ENCODE measurements at regions not wholly inside any gene's neighbourhood (a gene's known extent, or its start where the extent isn't known, plus 50 kb on each side); places are given as distances from the start of the nearest gene placed in this dataset.

GRCh38 chr4:180285796-180286195, 1957.4 kb upstream of the TENM3 start:
- no peak for TF ChIP-seq CTCF (conservative IDR thresholded peaks at IDR 0.05; ENCODE audit: low read depth, low read length)
- no peak overlapping the region for H3K4me3 ChIP-seq (ENCODE audit: low read length)
- no peak for DNase-seq (ENCODE audit: low read depth)

GRCh38 chr4:180292339-180292738, 1950.9 kb upstream of the TENM3 start:
- TF ChIP-seq CTCF (conservative IDR thresholded peaks at IDR 0.05; ENCODE audit: low read depth, low read length) = no peak
- H3K4me3 ChIP-seq (ENCODE audit: low read length) = no peak overlapping the region
- no peak for DNase-seq (ENCODE audit: low read depth)

- TF ChIP-seq CTCF (conservative IDR thresholded peaks at IDR 0.05; ENCODE audit: low read depth, low read length) = no peak
- H3K4me3 ChIP-seq (ENCODE audit: low read length) = no peak overlapping the region
- no peak for DNase-seq (ENCODE audit: low read depth)
Observed at GRCh38 chr4:180296036-180296599, 1947.1 kb upstream of the TENM3 start.

- H3K4me3 ChIP-seq (ENCODE audit: low read length) = no peak overlapping the region
- TF ChIP-seq CTCF (conservative IDR thresholded peaks at IDR 0.05; ENCODE audit: low read depth, low read length) = no peak
- no peak for DNase-seq (ENCODE audit: low read depth)
Observed at GRCh38 chr4:180304321-180304720, 1938.9 kb upstream of the TENM3 start.

GRCh38 chr4:180310616-180311015, 1932.6 kb upstream of the TENM3 start:
- TF ChIP-seq CTCF (conservative IDR thresholded peaks at IDR 0.05; ENCODE audit: low read depth, low read length) = no peak
- DNase-seq (ENCODE audit: low read depth) = no peak
- H3K4me3 ChIP-seq (ENCODE audit: low read length) = no peak overlapping the region

GRCh38 chr4:180314972-180315371, 1928.2 kb upstream of the TENM3 start:
- no peak for TF ChIP-seq CTCF (conservative IDR thresholded peaks at IDR 0.05; ENCODE audit: low read depth, low read length)
- DNase-seq (ENCODE audit: low read depth) = no peak
- no peak overlapping the region for H3K4me3 ChIP-seq (ENCODE audit: low read length)

GRCh38 chr4:180330521-180330920, 1912.7 kb upstream of the TENM3 start:
- no peak for TF ChIP-seq CTCF (conservative IDR thresholded peaks at IDR 0.05; ENCODE audit: low read depth, low read length)

More at GRCh38 chr4:180330521-180330920, 1912.7 kb upstream of the TENM3 start:
- no peak overlapping the region for H3K4me3 ChIP-seq (ENCODE audit: low read length)
- DNase-seq (ENCODE audit: low read depth) = no peak

Measured in retinal pigment epithelial cell (primary cell).